IPS-15b (cell line): ENCODE measurements at regions not wholly inside any gene's neighbourhood (a gene's known extent, or its start where the extent isn't known, plus 50 kb on each side); places are given as distances from the start of the nearest gene placed in this dataset.
"Not testable (repeated sequence)": the region's sequence is repeated elsewhere in the genome, so short reads cannot be mapped to it uniquely, and the experiment has no call there.

Experiments
- H3K27me3 ChIP-seq: one replicate; pipeline ENCODE4 v1.6.1; 2013; ENCODE audit warnings: low read length; ENCODE audit not compliant: control insufficient read depth, insufficient read depth
- H3K36me3 ChIP-seq: one replicate; pipeline ENCODE4 v1.6.1; 2013; ENCODE audit warnings: low read length; ENCODE audit not compliant: control insufficient read depth, insufficient read depth
- H3K4me1 ChIP-seq: one replicate; pipeline ENCODE4 v1.6.1; 2013; ENCODE audit warnings: mild to moderate bottlenecking, low read length; ENCODE audit not compliant: control insufficient read depth, insufficient read depth
- H3K4me3 ChIP-seq: one replicate; pipeline ENCODE4 v1.5.1; 2013; ENCODE audit warnings: low read depth, low read length
- H3K9ac ChIP-seq: one replicate; pipeline ENCODE4 v1.6.1; 2013; ENCODE audit warnings: low read depth, mild to moderate bottlenecking, low read length
- H3K9me3 ChIP-seq: one replicate; pipeline ENCODE4 v1.6.1; 2013; ENCODE audit warnings: mild to moderate bottlenecking, low read length; ENCODE audit not compliant: control insufficient read depth, insufficient read depth

DNA sequence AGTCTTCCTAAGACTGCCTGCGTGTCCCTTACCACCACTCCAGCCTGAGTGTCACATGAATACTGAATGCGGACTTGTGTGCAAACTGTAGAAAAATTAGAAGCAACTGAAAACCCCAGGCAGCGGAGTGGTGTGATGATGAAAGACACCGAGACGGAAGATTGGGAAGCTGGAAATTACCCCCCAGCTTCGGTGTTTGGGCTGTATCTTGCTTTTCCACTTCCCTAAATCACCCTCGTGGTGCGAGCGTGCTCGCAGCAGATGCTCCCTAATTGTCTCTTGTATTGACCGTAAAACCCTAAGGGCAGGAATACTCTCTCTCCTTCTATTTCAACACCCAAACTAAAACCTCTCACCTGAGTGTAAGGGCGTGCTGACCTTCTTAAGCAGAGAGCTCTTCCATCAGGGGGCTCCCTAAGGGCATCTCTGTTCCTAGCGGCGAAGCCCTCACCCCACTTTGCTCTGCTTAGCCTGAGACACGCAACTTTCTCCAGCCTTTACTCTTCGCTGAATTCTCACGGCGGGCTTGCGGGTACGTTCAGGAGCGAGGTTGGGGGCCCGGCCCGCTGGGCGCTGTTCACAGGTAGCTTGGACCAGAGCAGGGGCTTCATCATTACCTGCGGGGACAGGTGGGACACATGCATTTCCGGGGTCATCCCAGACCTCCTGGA is 62.4 kb downstream of the CRYBB2 start:
- H3K4me3 ChIP-seq: peak overlapping the region; percentile 82
- H3K9ac ChIP-seq: peak overlapping the region; percentile 24
- H3K4me1 ChIP-seq: no peaks in the 10 kb centered on the region
- peaks cover 35% of the 10 kb centered on the region for H3K27me3 ChIP-seq
- H3K36me3 ChIP-seq: no peaks in the 10 kb centered on the region
- H3K9me3 ChIP-seq: no peaks in the 10 kb centered on the region

GRCh38 chr22:25282346-25282670 is 62.9 kb downstream of the CRYBB2 start:
- Histone ChIP-seq H3K4me1 (no peaks in the 10 kb centered on the region), H3K9ac (peak overlapping the region; percentile 24), H3K4me3 (peak overlapping the region; percentile 82), H3K27me3 (peaks cover 35% of the 10 kb centered on the region), H3K9me3 (no peaks in the 10 kb centered on the region), H3K36me3 (no peaks in the 10 kb centered on the region)

GRCh38 chr22:25282671-25283561 is 63.5 kb downstream of the CRYBB2 start:
- Histone ChIP-seq H3K36me3 (no peaks in the 10 kb centered on the region), H3K4me3 (peak overlapping the region; percentile 82), H3K9ac (peak overlapping the region; percentile 24), H3K4me1 (no peaks in the 10 kb centered on the region), H3K27me3 (peaks cover 35% of the 10 kb centered on the region), H3K9me3 (no peaks in the 10 kb centered on the region)

DNA sequence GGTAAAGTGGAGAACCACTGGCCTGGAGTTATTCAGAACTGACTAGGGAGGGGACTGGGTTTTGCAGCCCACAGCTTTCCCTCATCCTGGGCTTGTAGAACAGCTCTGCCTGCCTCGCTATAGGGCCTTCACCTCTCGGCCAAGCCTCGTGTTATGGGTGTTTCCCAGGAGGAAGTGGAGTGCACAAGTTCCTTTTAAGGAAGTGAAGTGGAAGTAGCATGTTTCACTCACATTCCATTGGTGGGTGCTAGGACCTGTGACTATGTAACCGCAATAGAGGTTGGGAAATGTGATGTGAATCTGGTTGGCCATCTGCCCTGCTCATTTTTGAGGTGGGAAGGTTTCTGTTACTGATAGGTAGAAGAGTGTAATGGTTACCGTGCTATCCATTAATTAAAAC is 69.0 kb downstream of the CRYBB2 start:
- H3K4me3 ChIP-seq, H3K36me3 ChIP-seq, H3K4me1 ChIP-seq, H3K9ac ChIP-seq, H3K9me3 ChIP-seq: not testable (repeated sequence)
- peaks cover 11% of the 10 kb centered on the region for H3K27me3 ChIP-seq

DNA sequence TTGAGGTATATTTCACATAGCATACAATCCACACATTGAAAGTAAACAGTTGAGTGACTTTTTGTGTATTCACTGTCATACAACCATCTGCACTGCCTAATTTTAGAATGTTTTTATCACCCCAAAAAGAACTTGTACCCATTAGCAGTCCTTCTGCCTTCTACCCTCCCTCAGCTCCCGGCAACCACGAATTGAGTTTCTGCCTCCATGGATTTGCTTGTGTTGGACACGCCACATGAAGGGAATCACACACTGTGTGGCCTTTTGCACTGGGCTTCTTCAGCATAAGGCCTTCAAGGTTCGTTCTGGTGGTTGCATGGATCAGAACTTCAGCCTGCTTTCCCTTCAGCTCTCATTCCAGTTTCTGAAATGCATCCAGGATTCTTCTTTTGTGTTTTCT is 82.5 kb downstream of the CRYBB2 start:
- not testable (repeated sequence) for H3K4me3 ChIP-seq, H3K9me3 ChIP-seq, H3K4me1 ChIP-seq, H3K36me3 ChIP-seq, H3K27me3 ChIP-seq, H3K9ac ChIP-seq

- not testable (repeated sequence) for H3K9me3 ChIP-seq, H3K9ac ChIP-seq
These were observed 90.1 kb downstream of the CRYBB2 start for GRCh38 chr22:25309586-25309985.

GRCh38 chr22:25311924-25312323 is 92.5 kb downstream of the CRYBB2 start:
- H3K9me3 ChIP-seq, H3K27me3 ChIP-seq, H3K4me1 ChIP-seq, H3K9ac ChIP-seq, H3K36me3 ChIP-seq, H3K4me3 ChIP-seq: not testable (repeated sequence)

More at GRCh38 chr22:25309586-25309985, 90.1 kb downstream of the CRYBB2 start:
- H3K36me3 ChIP-seq, H3K27me3 ChIP-seq, H3K4me3 ChIP-seq, H3K4me1 ChIP-seq: not testable (repeated sequence)

GRCh38 chr22:25318081-25318823 is 98.8 kb downstream of the CRYBB2 start:
- Histone ChIP-seq H3K36me3 (no peaks in the 10 kb centered on the region), H3K4me3 (no peak overlapping the region), H3K27me3 (no peaks in the 10 kb centered on the region), H3K9me3 (no peaks in the 10 kb centered on the region), H3K9ac (no peak overlapping the region), H3K4me1 (no peaks in the 10 kb centered on the region)

- Histone ChIP-seq H3K36me3 (no peaks in the 10 kb centered on the region), H3K4me1 (no peaks in the 10 kb centered on the region), H3K9me3 (no peaks in the 10 kb centered on the region), H3K4me3 (no peak overlapping the region), H3K9ac (no peak overlapping the region), H3K27me3 (no peaks in the 10 kb centered on the region)
These were observed 107.7 kb downstream of the CRYBB2 start for GRCh38 chr22:25327018-25327755.

GRCh38 chr22:25331050-25331449 is 111.6 kb downstream of the CRYBB2 start:
- no peaks in the 10 kb centered on the region for H3K4me1 ChIP-seq
- H3K9ac ChIP-seq: no peak overlapping the region
- H3K27me3 ChIP-seq: no peaks in the 10 kb centered on the region
- no peaks in the 10 kb centered on the region for H3K9me3 ChIP-seq
- no peak overlapping the region for H3K4me3 ChIP-seq
- no peaks in the 10 kb centered on the region for H3K36me3 ChIP-seq

DNA sequence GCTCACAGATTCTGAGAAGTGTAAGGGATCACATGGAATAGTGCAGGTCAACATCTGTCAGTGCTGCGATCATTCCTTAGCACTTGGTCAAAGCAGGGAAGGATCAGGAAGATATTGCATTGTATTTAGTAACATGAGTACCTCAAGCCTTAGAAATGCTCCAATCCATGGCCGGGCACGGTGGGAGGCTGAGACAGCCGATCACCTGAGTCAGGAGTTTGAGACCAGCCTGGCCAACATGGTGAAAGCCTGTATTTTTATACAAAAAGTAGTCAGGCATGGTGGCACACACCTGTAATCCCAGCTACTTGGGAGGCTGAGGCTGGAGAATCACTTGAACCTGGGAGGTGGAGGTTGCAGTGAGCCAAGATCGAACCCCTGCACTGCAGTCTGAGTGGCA is 112.5 kb downstream of the CRYBB2 start:
- H3K4me1 ChIP-seq, H3K9me3 ChIP-seq, H3K9ac ChIP-seq, H3K4me3 ChIP-seq, H3K27me3 ChIP-seq, H3K36me3 ChIP-seq: not testable (repeated sequence)
